Smooth muscle cell (in vitro differentiated cells): ENCODE measurements at regions not wholly inside any gene's neighbourhood (a gene's known extent, or its start where the extent isn't known, plus 50 kb on each side); places are given as distances from the start of the nearest gene placed in this dataset.

Experiments
- DNase-seq: peaks from one replicate; lab custom pipeline; 2025; ENCODE audit not compliant: unreplicated experiment; lab: John Stamatoyannopoulos, UW
- H2AFZ ChIP-seq: fragments of 200-600 bp; sonication (generic); 2 replicates; pipeline ENCODE4 v1.6.0; 2016; ENCODE audit warnings: antibody characterized with exemption, low read depth, mild to moderate bottlenecking
- H3F3A ChIP-seq: fragments of 200-600 bp; sonication (generic); 2 replicates; pipeline ENCODE4 v1.6.0; 2017; ENCODE audit warnings: antibody characterized with exemption, low read depth
- H3K27ac ChIP-seq: fragments of 200-600 bp; sonication (generic); 2 replicates; pipeline ENCODE4 v1.5.1; 2016; ENCODE audit warnings: low read depth, mild to moderate bottlenecking
- H3K27me3 ChIP-seq: fragments of 200-600 bp; sonication (generic); 2 replicates; pipeline ENCODE4 v1.6.1; 2016; ENCODE audit warnings: low read depth, mild to moderate bottlenecking
- H3K36me3 ChIP-seq: fragments of 200-600 bp; sonication (generic); 2 replicates; pipeline ENCODE4 v1.5.1; 2016; ENCODE audit warnings: low read depth
- H3K4me1 ChIP-seq: fragments of 200-600 bp; sonication (generic); 2 replicates; pipeline ENCODE4 v1.5.1; 2016; ENCODE audit warnings: low read depth
- H3K4me2 ChIP-seq: fragments of 200-600 bp; sonication (generic); 2 replicates; pipeline ENCODE4 v1.6.0; 2016; ENCODE audit warnings: mild to moderate bottlenecking
- H3K4me3 ChIP-seq: fragments of 200-600 bp; sonication (generic); 2 replicates; pipeline ENCODE4 v1.5.1; 2016; ENCODE audit warnings: mild to moderate bottlenecking
- H3K79me2 ChIP-seq: fragments of 200-600 bp; sonication (generic); 2 replicates; pipeline ENCODE4 v1.6.0; 2016; ENCODE audit warnings: low read depth, mild to moderate bottlenecking
- H3K9ac ChIP-seq: fragments of 200-600 bp; sonication (generic); 2 replicates; pipeline ENCODE4 v1.6.0; 2016; ENCODE audit warnings: low read depth
- H3K9me3 ChIP-seq: fragments of 200-600 bp; sonication (generic); replicated peaks from 2 replicates; pipeline ENCODE4 v1.5.1; 2016; ENCODE audit warnings: low read depth
- H4K20me1 ChIP-seq: fragments of 200-600 bp; sonication (generic); 2 replicates; pipeline ENCODE4 v1.6.0; 2016; ENCODE audit warnings: low read depth
- CTCF ChIP-seq: fragments of 200-600 bp; sonication (generic); IDR thresholded peaks from 2 replicates; pipeline ENCODE4 v1.5.1; 2017; ENCODE audit warnings: borderline replicate concordance, mild to moderate bottlenecking, antibody characterized with exemption; ENCODE audit not compliant: insufficient read depth, poor library complexity, severe bottlenecking
- WGBS: methylation state at CpG from one replicate; pipeline ENCODE4 v1.1.7; 2016; ENCODE audit warnings: low lambda C conversion rate; 5-methylcytosine and 5-hydroxymethylcytosine counted together

DNA sequence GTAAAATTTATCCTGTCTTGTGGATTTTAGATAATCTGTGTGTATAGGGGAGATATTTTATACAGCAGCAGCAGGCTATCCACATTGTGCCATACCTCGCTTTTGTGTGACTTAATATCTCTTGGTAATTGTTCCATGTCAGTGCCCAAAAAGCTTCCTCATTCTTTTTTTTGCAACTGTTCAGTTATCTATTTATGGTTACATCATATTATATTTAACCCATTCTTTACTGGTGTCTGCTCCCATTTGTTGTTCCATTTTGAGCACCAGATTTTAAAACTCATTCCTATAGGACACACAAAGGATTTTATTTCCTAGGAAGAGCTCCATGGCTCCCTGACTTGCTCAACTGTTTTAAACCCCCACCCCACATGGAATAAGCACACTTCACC, 86.3 kb upstream of the RASGRP1 start:
- Histone ChIP-seq H3K36me3 (no peaks in the 10 kb centered on the region), H4K20me1 (no peaks in the 10 kb centered on the region), H2AFZ (no peak overlapping the region), H3K9me3 (no peaks in the 10 kb centered on the region), H3F3A (no peaks in the 10 kb centered on the region), H3K27ac (no peak overlapping the region), H3K4me3 (no peak overlapping the region), H3K27me3 (peaks cover 7% of the 10 kb centered on the region), H3K9ac (no peak overlapping the region), H3K79me2 (no peaks in the 10 kb centered on the region), H3K4me1 (no peaks in the 10 kb centered on the region), H3K4me2 (no peak overlapping the region)
- 93% methylated on average over 1 of the region's 1 CpG for WGBS
- TF ChIP-seq CTCF: no peak
- no peak for DNase-seq

- no peak for TF ChIP-seq CTCF
- Histone ChIP-seq H3F3A (no peaks in the 10 kb centered on the region), H3K36me3 (no peaks in the 10 kb centered on the region), H3K27ac (no peak overlapping the region), H2AFZ (no peak overlapping the region), H3K27me3 (peaks cover 7% of the 10 kb centered on the region), H3K9ac (no peak overlapping the region), H3K4me3 (no peak overlapping the region), H3K79me2 (no peaks in the 10 kb centered on the region), H3K4me1 (no peaks in the 10 kb centered on the region), H3K9me3 (no peaks in the 10 kb centered on the region), H4K20me1 (no peaks in the 10 kb centered on the region), H3K4me2 (no peak overlapping the region)
- WGBS: 73% methylated on average over 11 of the region's 11 CpGs
- no peak for DNase-seq
Measured at GRCh38 chr15:38651328-38652038, 86.9 kb upstream of the RASGRP1 start.

GRCh38 chr15:38652183-38652794, 87.7 kb upstream of the RASGRP1 start:
- no peak overlapping the region for H3K4me2 ChIP-seq
- no peak overlapping the region for H3K4me3 ChIP-seq
- no peaks in the 10 kb centered on the region for H4K20me1 ChIP-seq
- DNase-seq: no peak
- 89% methylated on average over 5 of the region's 5 CpGs for WGBS
- peaks cover 7% of the 10 kb centered on the region for H3K27me3 ChIP-seq
- no peaks in the 10 kb centered on the region for H3K36me3 ChIP-seq
- H3K4me1 ChIP-seq: no peaks in the 10 kb centered on the region
- H3K27ac ChIP-seq: no peak overlapping the region
- no peaks in the 10 kb centered on the region for H3K9me3 ChIP-seq
- no peak for TF ChIP-seq CTCF
- no peak overlapping the region for H3K9ac ChIP-seq
- no peaks in the 10 kb centered on the region for H3K79me2 ChIP-seq
- no peak overlapping the region for H2AFZ ChIP-seq
- no peaks in the 10 kb centered on the region for H3F3A ChIP-seq

GRCh38 chr15:38652998-38653397, 88.4 kb upstream of the RASGRP1 start:
- Histone ChIP-seq H3K27ac (no peak overlapping the region), H2AFZ (no peak overlapping the region), H3K4me2 (no peak overlapping the region), H3K4me1 (no peaks in the 10 kb centered on the region), H3K79me2 (no peaks in the 10 kb centered on the region), H4K20me1 (no peaks in the 10 kb centered on the region), H3F3A (no peaks in the 10 kb centered on the region), H3K4me3 (no peak overlapping the region), H3K36me3 (no peaks in the 10 kb centered on the region), H3K27me3 (peaks cover 7% of the 10 kb centered on the region), H3K9ac (no peak overlapping the region), H3K9me3 (no peaks in the 10 kb centered on the region)
- WGBS: 81% methylated on average over 6 of the region's 6 CpGs
- no peak for DNase-seq
- TF ChIP-seq CTCF: no peak
